Heart left ventricle (tissue), 16 donors: ENCODE measurements at regions not wholly inside any gene's neighbourhood (a gene's known extent, or its start where the extent isn't known, plus 50 kb on each side); places are given as distances from the start of the nearest gene placed in this dataset.
A peak's percentile ranks its signal among the peaks of the same experiment; 100 is the strongest.

Experiments used
- ATAC-seq, 4 donors: fragments of 200-7000 bp; cut with Tn5 transposase; one replicate each; pipeline ENCODE4 v1.9.1; 2020 to 2022; ENCODE audit warnings: moderate library complexity in 4 of 4, mild to moderate bottlenecking in 3 of 4, moderate number of reproducible peaks in 1 of 4
- DNase-seq, 5 donors: peaks; one replicate each; pipeline ENCODE4 v3.0.0-alpha.2; 2020
- H3K27ac ChIP-seq, 12 donors: fragments of 200-600 bp; sonication (generic) in 4 of 12; one replicate each; pipeline versions ENCODE4 v1.5.0 to v1.8.0; 2016 to 2022; ENCODE audit warnings: mild to moderate bottlenecking in 2 of 12
- H3K27me3 ChIP-seq, 9 donors: fragments of 200-600 bp; sonication (generic) in 2 of 9; one replicate each; pipeline versions ENCODE4 v1.5.1 to v1.8.0; 2016 to 2022; ENCODE audit warnings: mild to moderate bottlenecking in 3 of 9
- H3K36me3 ChIP-seq, 9 donors: fragments of 200-600 bp; sonication (generic) in 2 of 9; one replicate each; pipeline versions ENCODE4 v1.5.0 to v1.8.0; 2018 to 2022; ENCODE audit warnings: mild to moderate bottlenecking in 2 of 9
- H3K4me1 ChIP-seq, 12 donors: fragments of 200-600 bp; sonication (generic) in 4 of 12; one replicate each; pipeline versions ENCODE4 v1.5.0 to v1.8.0; 2016 to 2022; ENCODE audit warnings: mild to moderate bottlenecking in 3 of 12
- H3K4me3 ChIP-seq, 12 donors: fragments of 200-600 bp; sonication (generic) in 4 of 12; one replicate each; pipeline versions ENCODE4 v1.5.0 to v1.8.0; 2017 to 2022; ENCODE audit warnings: mild to moderate bottlenecking in 9 of 12, moderate library complexity in 4 of 12
- H3K9me3 ChIP-seq, 12 donors: fragments of 200-600 bp; sonication (generic) in 4 of 12; one replicate each; pipeline versions ENCODE4 v1.5.0 to v1.8.0; 2016 to 2022; ENCODE audit warnings: mild to moderate bottlenecking in 1 of 12
- CTCF ChIP-seq, 12 donors: fragments of 200-600 bp; sonication (generic) in 4 of 12; IDR thresholded peaks; one replicate each; pipeline versions ENCODE4 v1.5.0 to v1.8.0; 2018 to 2022; ENCODE audit warnings: antibody characterized with exemption in 12 of 12, mild to moderate bottlenecking in 5 of 12
- POLR2A ChIP-seq, 2 donors: fragments of 450-650 bp; IDR thresholded peaks; one replicate each; pipeline ENCODE4 v1.6.1; 2017; ENCODE audit warnings: antibody characterized with exemption in 2 of 2, mild to moderate bottlenecking in 2 of 2, moderate library complexity in 2 of 2
- WGBS, 4 donors: extraction: QIAGEN DNeasy Blood & Tissue Kit in 2 of 4; methylation state at CpG; one replicate each; pipeline versions ENCODE4 v1.1.5 to v1.1.7; 2013 to 2018; 5-methylcytosine and 5-hydroxymethylcytosine counted together
- intact Hi-C, 10 donors: fragments of 100-400 bp; cut with DNase I; formaldehyde crosslinking; loops; one replicate each; pipeline versions ENCODE4 v1.11.1 to v1.14.2; 2022
- donor health status: ischemic (EF 13 %, LVEDD 7.1; RV severe dilation, severe dysfunction).
- donor health status: healthy with polysubstance abuse.
- donor health status: DM: no; HTN: yes; CAD: no.
- donor health status: DM: no; HTN: no; CAD: no.
- donor health status: ischemic (EF 25% LVEDD 6.9; RV normal size, moderate dysfunction).
- donor health status: ischemic (EF 25% LVEDD 5.7; RV mildly dilated, moderate dysfunction).
- donor health status: healthy.
- donor health status: DM: yes; HTN: yes; CAD: no.
- donor health status: ischemic (EF 35%, LVEDD 5.7; RV mildly dilated, moderate dysfunction).
- donor health status: nonischemic (EF 11% LVEDD 7.7; RV severe dilation, severe dysfunction).
- donor health status: DM: yes; HTN: yes; CAD: no.
- donor health status: PGD.
- donor health status: ischemic (EF 29% LVEDD 5.4; RV normal size, mild dysfunction).
- donor health status: nonischemic (EF 23%, LVEDD 6.1; RV moderate dilation, normal function).

- 28 to 55% (median 35%) methylated on average over 5 to 9 of the region's 9 CpGs for WGBS, 4 donors
- intact Hi-C loops = loop anchor here in 4 of 10 donors (5.0 kb wide), 3 partner anchors 38 to 218 kb away; partner anchors contain the start of gene VEGFA (in 4 of the 4)
- TF ChIP-seq CTCF (IDR thresholded peaks at IDR 0.05) (no peak), POLR2A (IDR thresholded peaks at IDR 0.05) (peak in 1 of 2 donors; percentile 25)
- DNase-seq (peak in 4 of 5 donors; percentile 65 to 80 (median 72)), ATAC-seq (peak; percentile 52 to 75 (median 64))
- Histone ChIP-seq H3K9me3 (no peaks in the 10 kb centered on the region), H3K4me3 (no peak overlapping the region), H3K4me1 (peaks cover 0 to 55% (median 20%) of the 10 kb centered on the region in 12 donors), H3K27me3 (no peaks in the 10 kb centered on the region), H3K27ac (peak overlapping the region; percentile 73 to 98 (median 86)), H3K36me3 (no peaks in the 10 kb centered on the region)
These were observed 137.0 kb downstream of the MRPL14 start for GRCh38 chr6:43990275-43990626.

GRCh38 chr6:43989581-43990146, 137.6 kb downstream of the MRPL14 start:
- peak in 1 of 5 donors; percentile 31 for DNase-seq
- Histone ChIP-seq H3K4me1 (peaks cover 0 to 55% (median 20%) of the 10 kb centered on the region in 12 donors), H3K27ac (peak overlapping the region; percentile 73 to 98 (median 86)), H3K4me3 (no peak overlapping the region), H3K9me3 (no peaks in the 10 kb centered on the region), H3K27me3 (no peaks in the 10 kb centered on the region), H3K36me3 (no peaks in the 10 kb centered on the region)
- ATAC-seq = peak in 2 of 4 donors; percentile 8 to 38
- TF ChIP-seq POLR2A (IDR thresholded peaks at IDR 0.05) (no peak), CTCF (IDR thresholded peaks at IDR 0.05) (no peak)
- 53 to 65% (median 58%) methylated on average over 5 to 10 of the region's 10 CpGs for WGBS, 4 donors
- intact Hi-C loops = loop anchor here in 4 of 10 donors (5.0 kb wide), 3 partner anchors 37 to 217 kb away; partner anchors contain the start of gene VEGFA (in 4 of the 4)

GRCh38 chr6:43988801-43989200, 138.5 kb downstream of the MRPL14 start:
- TF ChIP-seq CTCF (IDR thresholded peaks at IDR 0.05) (no peak), POLR2A (IDR thresholded peaks at IDR 0.05) (no peak)
- Histone ChIP-seq H3K27me3 (no peaks in the 10 kb centered on the region), H3K4me1 (peaks cover 0 to 48% (median 20%) of the 10 kb centered on the region in 12 donors), H3K9me3 (no peaks in the 10 kb centered on the region), H3K36me3 (no peaks in the 10 kb centered on the region), H3K27ac (no peak overlapping the region), H3K4me3 (no peak overlapping the region)
- no peak for ATAC-seq
- WGBS, 4 donors = 87 to 93% (median 90%) methylated on average over 3 of the region's 3 CpGs
- intact Hi-C loops = no loop called here
- no peak for DNase-seq

GRCh38 chr6:43987838-43988439, 139.3 kb downstream of the MRPL14 start:
- Histone ChIP-seq H3K27ac (no peak overlapping the region), H3K9me3 (no peaks in the 10 kb centered on the region), H3K27me3 (no peaks in the 10 kb centered on the region), H3K4me3 (no peak overlapping the region), H3K4me1 (peaks cover 0 to 44% (median 20%) of the 10 kb centered on the region in 12 donors), H3K36me3 (no peaks in the 10 kb centered on the region)
- ATAC-seq (no peak), DNase-seq (no peak)
- TF ChIP-seq POLR2A (IDR thresholded peaks at IDR 0.05) = no peak
- no peak for TF ChIP-seq CTCF (IDR thresholded peaks at IDR 0.05)
- intact Hi-C loops = no loop called here
- WGBS, 4 donors = 88 to 96% (median 94%) methylated on average over 7 of the region's 7 CpGs
